Trophoblast cell (in vitro differentiated cells and primary cell): ENCODE measurements at regions not wholly inside any gene's neighbourhood (a gene's known extent, or its start where the extent isn't known, plus 50 kb on each side); places are given as distances from the start of the nearest gene placed in this dataset.

Experiments used
- DNase-seq, 2 donors: peaks; one replicate each; pipeline ENCODE4 v3.0.0-alpha.2; 2016
- H2AFZ ChIP-seq: 2 replicates; pipeline ENCODE4 v1.6.1; 2013; ENCODE audit warnings: low read length, moderate library complexity, mild to moderate bottlenecking; ENCODE audit not compliant: insufficient read depth, poor library complexity
- H2AK5ac ChIP-seq: 2 replicates; pipeline ENCODE4 v1.6.1; 2013; ENCODE audit warnings: mild to moderate bottlenecking, low read length
- H2BK120ac ChIP-seq: 2 replicates; pipeline ENCODE4 v1.6.1; 2013; ENCODE audit warnings: low read length, mild to moderate bottlenecking, moderate library complexity; ENCODE audit not compliant: insufficient read depth, poor library complexity
- H2BK12ac ChIP-seq: 2 replicates; pipeline ENCODE4 v1.6.1; 2013; ENCODE audit warnings: mild to moderate bottlenecking, low read length, moderate library complexity
- H2BK5ac ChIP-seq: 2 replicates; pipeline ENCODE4 v1.6.1; 2013; ENCODE audit warnings: low read length, low read depth, moderate library complexity, mild to moderate bottlenecking; ENCODE audit not compliant: poor library complexity
- H3K14ac ChIP-seq: 2 replicates; pipeline ENCODE4 v1.6.1; 2013; ENCODE audit warnings: mild to moderate bottlenecking, low read length
- H3K18ac ChIP-seq: 2 replicates; pipeline ENCODE4 v1.6.1; 2013; ENCODE audit warnings: mild to moderate bottlenecking, low read length
- H3K23ac ChIP-seq: 2 replicates; pipeline ENCODE4 v1.6.1; 2013; ENCODE audit warnings: low read length
- H3K27ac ChIP-seq: 2 replicates; pipeline ENCODE4 v1.5.1; 2013; ENCODE audit warnings: low read depth, mild to moderate bottlenecking, inconsistent platforms, low read length, moderate library complexity
- H3K27me3 ChIP-seq: 2 replicates; pipeline ENCODE4 v1.6.1; 2013; ENCODE audit warnings: inconsistent platforms, mild to moderate bottlenecking, low read length, moderate library complexity; ENCODE audit not compliant: insufficient read depth
- H3K36me3 ChIP-seq, 2 experiments: 1 replicate in 1 of 2; 2 replicates in 1 of 2; pipeline ENCODE4 v1.6.1; 2013; ENCODE audit warnings: low read length in 2 of 2, mild to moderate bottlenecking in 2 of 2, moderate library complexity in 1 of 2; ENCODE audit not compliant: insufficient read depth in 2 of 2, control insufficient read depth in 1 of 2
- H3K4ac ChIP-seq: 2 replicates; pipeline ENCODE4 v1.6.1; 2013; ENCODE audit warnings: low read depth, mild to moderate bottlenecking, low read length, moderate library complexity
- H3K4me1 ChIP-seq, 2 experiments: 1 replicate in 1 of 2; 2 replicates in 1 of 2; pipeline ENCODE4 v1.6.1; 2013; ENCODE audit warnings: low read length in 2 of 2, mild to moderate bottlenecking in 2 of 2, moderate library complexity in 1 of 2; ENCODE audit not compliant: insufficient read depth in 2 of 2, control insufficient read depth in 1 of 2
- H3K4me2 ChIP-seq: 2 replicates; pipeline ENCODE4 v1.6.1; 2013; ENCODE audit warnings: inconsistent platforms, mild to moderate bottlenecking, low read length, moderate library complexity
- H3K4me3 ChIP-seq: 2 replicates; pipeline ENCODE4 v1.5.1; 2013; ENCODE audit warnings: mild to moderate bottlenecking, low read depth, low read length, inconsistent platforms
- H3K79me1 ChIP-seq: one replicate; pipeline ENCODE4 v1.6.1; 2013; ENCODE audit warnings: low read length
- H3K79me2 ChIP-seq: 2 replicates; pipeline ENCODE4 v1.6.1; 2013; ENCODE audit warnings: low read length, mild to moderate bottlenecking; ENCODE audit not compliant: control insufficient read depth, insufficient read depth, poor library complexity
- H3K9ac ChIP-seq: 2 replicates; pipeline ENCODE4 v1.6.1; 2013; ENCODE audit warnings: mild to moderate bottlenecking, low read length
- H3K9me3 ChIP-seq: 2 replicates; pipeline ENCODE4 v1.6.1; 2013; ENCODE audit warnings: low read depth, mild to moderate bottlenecking, control low read depth, inconsistent platforms, low read length; ENCODE audit not compliant: insufficient read depth
- H4K12ac ChIP-seq: 2 replicates; pipeline ENCODE4 v1.6.1; 2013; ENCODE audit warnings: low read depth, mild to moderate bottlenecking, low read length, moderate library complexity
- H4K8ac ChIP-seq: 2 replicates; pipeline ENCODE4 v1.6.1; 2013; ENCODE audit warnings: low read depth, mild to moderate bottlenecking, low read length, moderate library complexity
- H4K91ac ChIP-seq: one replicate; pipeline ENCODE4 v1.6.1; 2013; ENCODE audit warnings: low read depth, mild to moderate bottlenecking, low read length, moderate library complexity
- WGBS: extraction: QIAGEN DNeasy Blood & Tissue Kit; methylation state at CpG from one replicate; pipeline ENCODE4 v1.1.7; 2013; ENCODE audit warnings: missing lambda C conversion rate; ENCODE audit not compliant: insufficient read length, insufficient coverage; ENCODE audit errors: extremely low coverage; 5-methylcytosine and 5-hydroxymethylcytosine counted together

GRCh38 chr7:42359946-42360345 lies 122.9 kb upstream of the GLI3 start:
- no peak overlapping the region for H3K27ac ChIP-seq
- no peak overlapping the region for H2AK5ac ChIP-seq
- no peak overlapping the region for H4K91ac ChIP-seq
- no peak overlapping the region for H3K18ac ChIP-seq
- no peak overlapping the region for H4K8ac ChIP-seq
- H3K79me1 ChIP-seq = no peaks in the 10 kb centered on the region
- H2BK5ac ChIP-seq = no peak overlapping the region
- no peak overlapping the region for H4K12ac ChIP-seq
- no peak overlapping the region for H2BK12ac ChIP-seq
- WGBS = no CpG with 5 or more reads among the region's 1 CpG
- H2BK120ac ChIP-seq = no peak overlapping the region
- no peaks in the 10 kb centered on the region for H3K36me3 ChIP-seq
- H3K9ac ChIP-seq = no peak overlapping the region
- no peak overlapping the region for H3K23ac ChIP-seq
- H3K4ac ChIP-seq = no peak overlapping the region
- no peak overlapping the region for H3K4me3 ChIP-seq
- H3K79me2 ChIP-seq = no peaks in the 10 kb centered on the region
- no peak overlapping the region for H3K4me2 ChIP-seq
- no peak overlapping the region for H3K14ac ChIP-seq
- DNase-seq = no peak
- H3K4me1 ChIP-seq = no peaks in the 10 kb centered on the region
- H2AFZ ChIP-seq = no peak overlapping the region
- peaks cover 2% of the 10 kb centered on the region for H3K9me3 ChIP-seq
- no peaks in the 10 kb centered on the region for H3K27me3 ChIP-seq

DNA sequence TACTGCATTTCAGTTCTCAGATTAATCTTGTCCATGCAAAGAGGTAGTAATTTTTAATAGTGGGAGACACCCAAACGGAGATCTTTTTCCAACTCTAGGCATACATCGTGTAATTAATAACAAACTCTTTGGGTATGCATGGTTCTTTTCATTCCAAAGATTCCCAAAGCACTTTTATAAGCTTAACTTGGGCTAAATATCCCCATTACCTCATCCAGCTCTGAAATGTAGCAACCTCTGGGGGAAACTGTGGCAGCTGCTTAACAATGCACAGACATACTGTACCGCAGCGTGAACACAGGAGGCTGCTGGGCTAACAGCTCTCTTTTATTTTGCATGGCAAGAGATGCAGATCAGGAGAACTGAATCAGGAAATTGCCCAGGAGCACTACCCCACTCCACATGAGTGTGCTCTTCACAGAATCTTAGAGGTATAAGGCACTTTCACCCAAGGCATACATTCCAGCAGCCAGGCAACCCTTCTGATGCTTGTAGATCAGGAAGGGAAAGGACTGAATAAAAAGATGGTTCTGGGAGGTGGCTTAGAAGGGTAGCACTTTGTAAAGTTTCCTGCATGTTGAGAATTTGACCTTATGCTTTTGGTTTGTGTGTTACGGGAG lies 114.4 kb upstream of the GLI3 start:
- Histone ChIP-seq H3K79me1 (no peaks in the 10 kb centered on the region), H3K27me3 (no peaks in the 10 kb centered on the region), H3K36me3 (no peaks in the 10 kb centered on the region), H3K9me3 (no peaks in the 10 kb centered on the region), H3K4me3 (no peak overlapping the region), H4K91ac (no peak overlapping the region), H3K23ac (no peak overlapping the region), H4K12ac (no peak overlapping the region), H3K4me2 (no peak overlapping the region), H2AFZ (no peak overlapping the region), H2BK120ac (no peak overlapping the region), H3K4me1 (no peaks in the 10 kb centered on the region), H3K27ac (no peak overlapping the region), H2AK5ac (no peak overlapping the region), H2BK5ac (no peak overlapping the region), H3K4ac (no peak overlapping the region), H4K8ac (no peak overlapping the region), H2BK12ac (no peak overlapping the region), H3K79me2 (no peaks in the 10 kb centered on the region), H3K14ac (no peak overlapping the region), H3K9ac (no peak overlapping the region), H3K18ac (no peak overlapping the region)
- WGBS = no CpG with 5 or more reads among the region's 5 CpGs
- no peak for DNase-seq

- Histone ChIP-seq H2BK5ac (no peak overlapping the region), H3K27me3 (no peaks in the 10 kb centered on the region), H3K4me3 (no peak overlapping the region), H4K8ac (no peak overlapping the region), H3K27ac (no peak overlapping the region), H3K36me3 (no peaks in the 10 kb centered on the region), H3K4me2 (no peak overlapping the region), H3K4me1 (no peaks in the 10 kb centered on the region), H3K9me3 (no peaks in the 10 kb centered on the region), H3K23ac (no peak overlapping the region), H2AFZ (no peak overlapping the region), H3K9ac (no peak overlapping the region), H3K18ac (no peak overlapping the region), H4K12ac (no peak overlapping the region), H2BK120ac (no peak overlapping the region), H3K79me1 (no peaks in the 10 kb centered on the region), H3K4ac (no peak overlapping the region), H2AK5ac (no peak overlapping the region), H4K91ac (no peak overlapping the region), H3K79me2 (no peaks in the 10 kb centered on the region), H3K14ac (no peak overlapping the region), H2BK12ac (no peak overlapping the region)
- DNase-seq = no peak
- WGBS = no CpG with 5 or more reads among the region's 2 CpGs
These were observed 113.8 kb upstream of the GLI3 start for GRCh38 chr7:42350801-42351200.

- Histone ChIP-seq H4K91ac (no peak overlapping the region), H2BK12ac (no peak overlapping the region), H3K18ac (no peak overlapping the region), H3K27ac (no peak overlapping the region), H2BK120ac (no peak overlapping the region), H2AFZ (no peak overlapping the region), H3K9me3 (no peaks in the 10 kb centered on the region), H3K4me3 (no peak overlapping the region), H4K12ac (no peak overlapping the region), H3K4me2 (no peak overlapping the region), H3K79me1 (no peaks in the 10 kb centered on the region), H3K4ac (no peak overlapping the region), H3K23ac (no peak overlapping the region), H2AK5ac (no peak overlapping the region), H4K8ac (no peak overlapping the region), H3K79me2 (no peaks in the 10 kb centered on the region), H2BK5ac (no peak overlapping the region), H3K27me3 (no peaks in the 10 kb centered on the region), H3K36me3 (no peaks in the 10 kb centered on the region), H3K4me1 (no peaks in the 10 kb centered on the region), H3K9ac (no peak overlapping the region), H3K14ac (no peak overlapping the region)
- DNase-seq = no peak
- WGBS = no CpG with 5 or more reads among the region's 3 CpGs
These were observed 111.6 kb upstream of the GLI3 start for GRCh38 chr7:42348631-42349030.
